BE2C (cell line): ENCODE measurements at regions not wholly inside any gene's neighbourhood (a gene's known extent, or its start where the extent isn't known, plus 50 kb on each side); places are given as distances from the start of the nearest gene placed in this dataset.

Experiments used
- DNase-seq: peaks from one replicate; pipeline ENCODE4 v3.0.0-alpha.2; 2020
- H3K27me3 ChIP-seq: fragments of 250-450 bp; sonication (Bioruptor Pico); 2 replicates; pipeline ENCODE4 v1.5.1; 2020; ENCODE audit warnings: mild to moderate bottlenecking
- H3K36me3 ChIP-seq: fragments of 250-450 bp; sonication (Bioruptor Pico); 2 replicates; pipeline ENCODE4 v1.5.1; 2020; ENCODE audit warnings: mild to moderate bottlenecking
- H3K4me1 ChIP-seq: fragments of 250-450 bp; sonication (Bioruptor Pico); 2 replicates; pipeline ENCODE4 v1.5.1; 2020
- H3K4me3 ChIP-seq: 2 replicates; pipeline ENCODE4 v1.5.1; 2011; ENCODE audit warnings: low read depth, low read length
- H3K9me3 ChIP-seq: fragments of 250-450 bp; sonication (Bioruptor Pico); 2 replicates; pipeline ENCODE4 v1.5.1; 2020
- TF ChIP-seq, protein P1 (sequence below): IDR thresholded peaks from 2 replicates; pipeline ENCODE4 v1.5.1; 2012; ENCODE audit warnings: mild to moderate bottlenecking, low read depth, low read length

DNA sequence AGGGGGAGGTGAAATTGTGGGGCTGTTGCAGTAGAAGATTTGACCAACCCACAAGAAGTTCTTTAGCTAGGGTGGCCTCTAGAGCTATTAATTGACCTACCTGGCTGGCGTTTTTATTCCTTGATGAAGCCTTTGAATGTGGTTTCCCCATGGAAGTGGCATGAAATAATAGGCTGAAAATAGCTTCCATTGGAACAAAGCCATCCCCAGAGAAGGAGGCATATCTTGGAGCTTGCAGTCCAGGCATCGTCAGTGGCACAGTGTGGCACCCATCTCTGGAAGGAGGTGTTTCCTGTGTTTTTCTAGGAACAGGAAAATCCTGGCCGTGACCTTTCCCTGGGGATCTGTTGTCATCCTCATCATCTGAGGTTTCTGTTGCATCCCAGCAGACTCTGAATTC is 96.3 kb upstream of the WDR1 start:
- Histone ChIP-seq H3K27me3 (no peaks in the 10 kb centered on the region), H3K4me3 (no peak overlapping the region), H3K4me1 (no peaks in the 10 kb centered on the region), H3K9me3 (no peaks in the 10 kb centered on the region), H3K36me3 (no peaks in the 10 kb centered on the region)
- TF ChIP-seq, protein P1, sequence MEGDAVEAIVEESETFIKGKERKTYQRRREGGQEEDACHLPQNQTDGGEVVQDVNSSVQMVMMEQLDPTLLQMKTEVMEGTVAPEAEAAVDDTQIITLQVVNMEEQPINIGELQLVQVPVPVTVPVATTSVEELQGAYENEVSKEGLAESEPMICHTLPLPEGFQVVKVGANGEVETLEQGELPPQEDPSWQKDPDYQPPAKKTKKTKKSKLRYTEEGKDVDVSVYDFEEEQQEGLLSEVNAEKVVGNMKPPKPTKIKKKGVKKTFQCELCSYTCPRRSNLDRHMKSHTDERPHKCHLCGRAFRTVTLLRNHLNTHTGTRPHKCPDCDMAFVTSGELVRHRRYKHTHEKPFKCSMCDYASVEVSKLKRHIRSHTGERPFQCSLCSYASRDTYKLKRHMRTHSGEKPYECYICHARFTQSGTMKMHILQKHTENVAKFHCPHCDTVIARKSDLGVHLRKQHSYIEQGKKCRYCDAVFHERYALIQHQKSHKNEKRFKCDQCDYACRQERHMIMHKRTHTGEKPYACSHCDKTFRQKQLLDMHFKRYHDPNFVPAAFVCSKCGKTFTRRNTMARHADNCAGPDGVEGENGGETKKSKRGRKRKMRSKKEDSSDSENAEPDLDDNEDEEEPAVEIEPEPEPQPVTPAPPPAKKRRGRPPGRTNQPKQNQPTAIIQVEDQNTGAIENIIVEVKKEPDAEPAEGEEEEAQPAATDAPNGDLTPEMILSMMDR, result no peak
- no peak for DNase-seq

DNA sequence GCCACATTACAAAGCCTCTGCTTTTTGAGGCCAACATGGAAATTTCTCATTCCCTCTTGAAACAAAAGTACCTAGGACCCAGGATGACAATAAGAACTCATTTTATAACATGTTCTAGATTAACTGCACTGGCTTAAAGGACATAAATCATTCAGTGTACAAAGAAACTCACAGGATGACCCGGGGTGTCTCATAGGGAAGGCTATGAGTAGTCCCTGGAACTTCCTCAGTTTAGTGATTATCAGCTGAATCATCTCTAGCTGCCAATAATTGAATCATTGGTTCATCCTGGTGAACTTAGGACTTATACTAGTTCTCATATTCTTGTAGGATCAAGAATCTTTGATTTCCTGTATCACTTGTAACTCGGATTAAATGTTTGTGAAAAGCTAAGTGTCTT is 95.8 kb upstream of the WDR1 start:
- Histone ChIP-seq H3K4me3 (no peak overlapping the region), H3K36me3 (no peaks in the 10 kb centered on the region), H3K4me1 (no peaks in the 10 kb centered on the region), H3K9me3 (no peaks in the 10 kb centered on the region), H3K27me3 (no peaks in the 10 kb centered on the region)
- DNase-seq, result no peak
- TF ChIP-seq, protein P1, result no peak

DNA sequence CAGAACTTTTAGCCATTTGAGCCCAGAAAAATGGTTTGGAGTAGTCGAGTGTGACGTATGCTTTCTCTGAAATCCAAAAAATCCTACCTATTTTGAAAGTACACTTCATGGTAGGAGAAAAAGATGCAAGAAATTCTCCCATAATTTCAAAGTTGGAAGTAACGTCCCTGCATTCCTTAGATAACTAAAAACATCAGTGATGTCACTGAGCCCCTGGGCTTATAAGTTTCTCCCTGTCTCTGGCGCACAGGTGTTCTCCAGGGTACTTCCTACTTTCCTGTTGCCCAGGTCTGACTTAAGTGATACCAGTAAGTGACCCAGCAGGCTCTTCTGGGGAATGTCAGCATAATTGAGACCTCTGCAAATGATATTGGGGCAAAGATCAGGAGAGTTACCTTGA is 90.5 kb upstream of the WDR1 start:
- no peaks in the 10 kb centered on the region for H3K9me3 ChIP-seq
- DNase-seq, result no peak
- H3K36me3 ChIP-seq, result no peaks in the 10 kb centered on the region
- TF ChIP-seq, protein P1, result no peak
- no peaks in the 10 kb centered on the region for H3K4me1 ChIP-seq
- no peak overlapping the region for H3K4me3 ChIP-seq
- no peaks in the 10 kb centered on the region for H3K27me3 ChIP-seq

DNA sequence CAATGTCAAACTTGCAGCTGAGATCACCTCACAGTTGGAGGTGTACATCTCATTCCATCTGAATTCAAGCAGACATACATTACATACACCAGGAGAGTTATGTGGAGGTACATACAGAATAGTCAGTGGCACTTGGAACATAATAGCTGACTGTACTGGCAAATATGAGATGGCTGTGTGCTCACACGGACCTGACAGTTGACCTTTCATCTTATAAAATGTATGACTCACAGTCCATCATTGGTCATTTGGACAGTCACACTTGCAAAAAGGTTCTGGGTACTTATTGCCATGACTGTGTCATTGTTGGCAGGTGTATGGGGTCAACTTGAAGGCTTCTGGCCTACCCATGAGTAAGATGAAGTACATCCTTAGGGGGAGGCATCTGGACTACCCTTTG is 88.6 kb upstream of the WDR1 start:
- no peak overlapping the region for H3K4me3 ChIP-seq
- no peaks in the 10 kb centered on the region for H3K9me3 ChIP-seq
- no peaks in the 10 kb centered on the region for H3K27me3 ChIP-seq
- TF ChIP-seq, protein P1, result no peak
- no peaks in the 10 kb centered on the region for H3K4me1 ChIP-seq
- H3K36me3 ChIP-seq, result no peaks in the 10 kb centered on the region
- DNase-seq, result no peak

DNA sequence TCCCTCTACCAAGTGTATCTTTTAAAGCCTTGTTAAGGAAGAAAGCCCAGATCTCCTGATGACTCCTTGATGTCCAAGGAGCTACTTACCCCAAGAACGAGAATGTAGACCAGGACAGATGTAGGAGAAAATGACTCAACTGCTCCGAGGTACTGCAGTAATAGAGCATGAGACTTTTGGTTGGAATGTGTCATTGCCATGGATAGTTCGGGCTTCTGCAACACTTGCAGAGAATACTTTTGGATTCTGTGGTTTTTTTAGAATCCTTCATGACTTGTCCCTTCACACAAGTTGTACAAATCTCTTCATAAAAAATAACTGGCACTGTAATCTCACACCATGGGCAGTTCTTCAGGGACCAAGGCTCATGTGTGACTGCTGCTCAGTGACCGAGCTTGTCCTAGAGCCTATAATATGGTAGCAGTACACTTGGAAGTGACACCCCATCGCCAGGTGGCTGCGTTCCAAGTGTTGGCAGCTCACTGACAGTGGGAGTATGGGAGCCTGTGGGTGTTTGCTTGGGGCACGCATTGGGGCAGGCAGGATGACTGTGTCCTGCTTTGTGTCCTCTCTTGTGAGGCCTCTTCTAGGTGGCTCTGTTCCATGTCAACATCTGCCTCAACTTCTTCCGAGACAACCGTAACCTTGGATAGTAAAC is 87.9 kb upstream of the WDR1 start:
- H3K36me3 ChIP-seq, result no peaks in the 10 kb centered on the region
- DNase-seq, result no peak
- H3K27me3 ChIP-seq, result no peaks in the 10 kb centered on the region
- TF ChIP-seq, protein P1, result no peak
- no peak overlapping the region for H3K4me3 ChIP-seq
- H3K4me1 ChIP-seq, result no peaks in the 10 kb centered on the region
- no peaks in the 10 kb centered on the region for H3K9me3 ChIP-seq

DNA sequence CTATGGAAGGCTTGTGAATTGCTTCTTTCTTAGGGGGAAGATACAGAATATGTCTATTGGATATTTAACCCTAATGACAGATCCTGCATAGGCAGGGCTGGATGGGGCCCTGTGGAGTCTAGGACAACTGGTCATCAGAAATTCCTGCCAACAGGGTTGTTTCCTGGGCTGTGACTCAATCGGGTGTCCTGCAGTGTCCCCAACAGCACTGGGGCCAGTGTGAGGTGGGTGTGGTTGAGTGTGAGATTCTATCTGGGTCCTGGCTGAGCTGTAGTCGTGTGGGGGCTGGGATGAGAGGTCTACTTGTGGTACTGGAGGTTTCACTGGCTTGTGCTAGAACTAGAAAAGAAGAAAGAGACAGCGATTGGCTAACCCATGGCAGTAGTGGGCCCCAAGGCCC is 87.3 kb upstream of the WDR1 start:
- no peak overlapping the region for H3K4me3 ChIP-seq
- no peaks in the 10 kb centered on the region for H3K4me1 ChIP-seq
- TF ChIP-seq, protein P1, result no peak
- no peak for DNase-seq
- no peaks in the 10 kb centered on the region for H3K36me3 ChIP-seq
- no peaks in the 10 kb centered on the region for H3K27me3 ChIP-seq
- no peaks in the 10 kb centered on the region for H3K9me3 ChIP-seq
